Common myeloid progenitor, CD34-positive (primary cell): ENCODE measurements at regions not wholly inside any gene's neighbourhood (a gene's known extent, or its start where the extent isn't known, plus 50 kb on each side); places are given as distances from the start of the nearest gene placed in this dataset.
"Not testable (repeated sequence)": the region's sequence is repeated elsewhere in the genome, so short reads cannot be mapped to it uniquely, and the experiment has no call there.

Experiments used
- CTCF ChIA-PET: fragments of 350-600 bp; sonication (Branson Sonifier 250); formaldehyde crosslinking; loops from one replicate; lab custom pipeline; 2021; ENCODE audit warnings: antibody characterized with exemption; lab: Charles Lee
- POLR2A ChIA-PET: fragments of 350-600 bp; sonication (Branson Sonifier 250); formaldehyde crosslinking; loops from one replicate; lab custom pipeline; 2021; ENCODE audit warnings: antibody characterized with exemption; lab: Charles Lee
- DNase-seq, 3 donors: peaks; one replicate each; pipeline versions ENCODE4 v3.0.0 to v3.0.0-alpha.2; 2013
- H3K27ac ChIP-seq, 2 experiments: 1 replicate in 1 of 2; 2 replicates in 1 of 2; pipeline ENCODE4 v1.7.0; 2013; ENCODE audit warnings: inconsistent platforms in 2 of 2, low read length in 2 of 2, mild to moderate bottlenecking in 2 of 2, low read depth in 1 of 2, moderate library complexity in 1 of 2; ENCODE audit not compliant: severe bottlenecking in 2 of 2, insufficient read depth in 1 of 2, poor library complexity in 1 of 2
- H3K27me3 ChIP-seq, 5 experiments: replicated peaks in 2 of 5; 1 replicate in 3 of 5; 2 replicates in 2 of 5; pipeline versions ENCODE4 v1.6.1 to v1.7.0; 2013; ENCODE audit warnings: low read length in 4 of 5, mild to moderate bottlenecking in 2 of 5, moderate library complexity in 2 of 5, inconsistent platforms in 1 of 5; ENCODE audit not compliant: insufficient read depth in 5 of 5, control insufficient read depth in 4 of 5
- H3K36me3 ChIP-seq, 4 experiments: 1 replicate in 2 of 4; 2 replicates in 2 of 4; pipeline versions ENCODE4 v1.6.1 to v1.7.0; 2013; ENCODE audit warnings: low read length in 3 of 4, control low read depth in 1 of 4, mild to moderate bottlenecking in 1 of 4; ENCODE audit not compliant: control insufficient read depth in 4 of 4, insufficient read depth in 4 of 4
- H3K4me1 ChIP-seq, 4 experiments: 1 replicate in 3 of 4; 2 replicates in 1 of 4; pipeline versions ENCODE4 v1.6.1 to v1.7.1; 2013; ENCODE audit warnings: low read length in 3 of 4, mild to moderate bottlenecking in 3 of 4, control low read depth in 1 of 4, inconsistent platforms in 1 of 4, moderate library complexity in 1 of 4; ENCODE audit not compliant: control insufficient read depth in 4 of 4, insufficient read depth in 4 of 4; ENCODE audit errors: control extremely low read depth in 1 of 4
- H3K4me3 ChIP-seq, 7 experiments: 1 replicate in 4 of 7; 2 replicates in 3 of 7; pipeline versions ENCODE4 v1.5.1 to v1.7.0; 2013; ENCODE audit warnings: mild to moderate bottlenecking in 7 of 7, low read length in 6 of 7, moderate library complexity in 6 of 7, inconsistent platforms in 2 of 7, low read depth in 2 of 7, control low read depth in 1 of 7; ENCODE audit not compliant: insufficient read depth in 4 of 7, control insufficient read depth in 1 of 7; ENCODE audit errors: extremely low read depth in 1 of 7
- H3K9me3 ChIP-seq, 5 experiments: 1 replicate in 4 of 5; 2 replicates in 1 of 5; pipeline versions ENCODE4 v1.6.1 to v1.7.1; 2013; ENCODE audit warnings: low read length in 4 of 5, mild to moderate bottlenecking in 2 of 5, inconsistent platforms in 1 of 5, low read depth in 1 of 5, moderate library complexity in 1 of 5; ENCODE audit not compliant: control insufficient read depth in 4 of 5, insufficient read depth in 2 of 5; ENCODE audit errors: control extremely low read depth in 1 of 5
- WGBS: methylation state at CpG from one replicate; pipeline ENCODE4 v1.1.5; 2013; ENCODE audit not compliant: insufficient coverage; 5-methylcytosine and 5-hydroxymethylcytosine counted together

DNA sequence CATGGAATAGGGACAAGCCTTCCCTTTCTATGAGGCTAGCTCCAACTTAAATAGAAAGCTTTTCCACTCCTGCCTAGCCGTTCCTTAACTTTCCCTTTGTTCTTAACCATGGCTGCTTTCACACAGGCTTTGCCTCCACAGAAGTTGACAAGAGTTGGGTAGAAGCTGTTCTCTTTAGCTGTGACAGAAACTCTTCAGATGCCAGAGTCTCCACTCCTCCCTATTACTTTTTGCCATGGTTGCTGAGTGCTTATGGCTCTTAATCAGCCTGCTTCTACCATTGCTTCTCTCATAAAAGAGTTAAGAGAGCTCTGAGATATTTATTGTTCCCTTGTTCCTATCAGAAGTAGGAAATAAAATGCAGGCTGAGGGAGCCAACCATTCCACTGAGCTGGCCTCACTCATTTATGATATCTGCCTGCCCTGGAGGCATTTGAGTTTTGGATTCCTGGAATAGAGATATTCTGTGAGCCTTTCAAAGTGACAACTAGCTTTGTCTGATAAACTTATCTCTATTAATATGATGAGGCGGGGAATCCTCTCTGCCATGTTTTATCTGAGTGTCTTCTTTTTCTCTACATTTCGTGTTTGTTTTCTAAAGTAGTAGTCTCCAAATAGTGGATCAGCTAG is 162.6 kb downstream of the DMAC1 start:
- H3K36me3 ChIP-seq, result no peaks in the 10 kb centered on the region
- CTCF ChIA-PET, result no interaction called here
- POLR2A ChIA-PET, result no interaction called here
- no peak for DNase-seq
- H3K9me3 ChIP-seq, result no peaks in the 10 kb centered on the region
- no peak overlapping the region for H3K4me3 ChIP-seq
- H3K4me1 ChIP-seq, result no peaks in the 10 kb centered on the region
- WGBS, result 100% methylated on average over 1 of the region's 3 CpGs
- H3K27me3 ChIP-seq, result no peaks in the 10 kb centered on the region
- H3K27ac ChIP-seq, result no peak overlapping the region

DNA sequence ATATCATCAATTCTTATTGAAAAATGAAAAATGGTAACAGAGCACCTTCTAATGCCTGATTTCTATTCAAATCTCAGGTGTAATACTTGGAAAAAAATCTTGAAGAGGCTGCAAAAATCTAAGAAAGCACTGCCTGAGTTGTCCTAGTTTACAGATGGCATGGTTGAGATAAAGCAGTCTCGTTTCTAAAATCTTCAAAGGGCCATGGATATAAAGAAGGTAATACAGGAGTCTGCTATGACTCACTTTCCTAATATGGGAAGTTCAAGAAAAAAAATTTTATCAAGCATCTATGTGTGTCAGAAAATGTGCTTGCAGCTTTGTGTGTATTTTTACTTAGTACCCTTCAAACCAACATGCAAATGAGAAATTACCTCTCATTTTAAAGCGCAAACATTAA is 163.3 kb downstream of the DMAC1 start:
- DNase-seq, result no peak
- H3K4me3 ChIP-seq, result no peak overlapping the region
- ChIA-PET POLR2A (no interaction called here), CTCF (no interaction called here)
- WGBS, result 83% methylated on average over 1 of the region's 2 CpGs
- no peak overlapping the region for H3K27ac ChIP-seq
- no peaks in the 10 kb centered on the region for H3K9me3 ChIP-seq
- H3K36me3 ChIP-seq, result no peaks in the 10 kb centered on the region
- H3K27me3 ChIP-seq, result no peaks in the 10 kb centered on the region
- H3K4me1 ChIP-seq, result no peaks in the 10 kb centered on the region

DNA sequence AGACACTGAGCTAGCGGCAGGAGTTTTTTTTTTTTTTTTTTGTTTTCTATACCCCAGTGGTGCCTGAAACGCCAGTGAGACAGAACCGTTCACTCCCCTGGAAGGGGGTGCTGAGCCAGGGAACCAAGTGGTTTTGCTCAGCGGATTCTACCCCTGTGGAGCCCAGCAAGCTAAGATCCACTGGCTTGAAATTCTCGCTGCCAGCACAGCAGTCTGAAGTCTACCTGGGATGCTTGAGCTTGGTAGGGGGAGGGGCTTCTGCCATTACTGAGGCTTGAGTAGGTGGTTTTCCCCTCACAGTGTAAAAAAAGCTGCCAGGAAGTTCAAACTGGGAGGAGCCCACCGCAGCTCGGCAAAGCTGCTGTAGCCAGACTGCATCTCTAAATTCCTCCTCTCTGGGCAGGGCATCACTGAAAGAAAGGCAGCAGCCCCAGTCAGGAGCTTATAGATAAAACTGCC is 173.0 kb downstream of the DMAC1 start:
- WGBS, result 6% methylated on average over 6 of the region's 7 CpGs
- H3K9me3 ChIP-seq, H3K27me3 ChIP-seq, POLR2A ChIA-PET, H3K27ac ChIP-seq, H3K36me3 ChIP-seq: not testable (repeated sequence)
- CTCF ChIA-PET, result interaction anchor here (0.8 kb wide), 1 partner anchor 12 kb away, joined by 3 read pairs; no protein-coding TSS in a partner anchor
- Histone ChIP-seq H3K4me3 (peak overlapping the region in 2 of 7 experiments; percentile 7 to 64), H3K4me1 (peaks cover 0 to 10% (median 6%) of the 10 kb centered on the region in 4 experiments)
- DNase-seq, result peak; percentile 29 to 72 (median 70)

DNA sequence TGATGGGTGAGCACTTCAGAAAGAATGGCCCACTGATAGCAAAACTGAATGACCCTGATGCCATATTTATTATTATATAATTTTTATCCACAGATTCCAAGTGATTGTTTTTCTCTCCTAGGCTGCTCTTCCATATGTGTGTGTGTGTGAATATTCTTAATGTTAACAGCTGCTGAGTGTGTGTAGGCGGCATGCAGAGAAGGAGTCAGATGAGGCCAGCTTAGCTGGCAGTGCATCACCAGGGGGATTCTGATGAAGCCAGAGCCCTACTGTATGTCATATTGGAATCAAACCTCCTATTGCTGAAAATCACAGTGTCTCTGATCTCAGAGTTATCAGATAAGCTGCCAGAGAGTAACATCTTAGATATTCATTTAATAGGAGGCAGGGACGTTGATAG is 177.1 kb downstream of the DMAC1 start:
- CTCF ChIA-PET, result no interaction called here
- no peaks in the 10 kb centered on the region for H3K9me3 ChIP-seq

DNA sequence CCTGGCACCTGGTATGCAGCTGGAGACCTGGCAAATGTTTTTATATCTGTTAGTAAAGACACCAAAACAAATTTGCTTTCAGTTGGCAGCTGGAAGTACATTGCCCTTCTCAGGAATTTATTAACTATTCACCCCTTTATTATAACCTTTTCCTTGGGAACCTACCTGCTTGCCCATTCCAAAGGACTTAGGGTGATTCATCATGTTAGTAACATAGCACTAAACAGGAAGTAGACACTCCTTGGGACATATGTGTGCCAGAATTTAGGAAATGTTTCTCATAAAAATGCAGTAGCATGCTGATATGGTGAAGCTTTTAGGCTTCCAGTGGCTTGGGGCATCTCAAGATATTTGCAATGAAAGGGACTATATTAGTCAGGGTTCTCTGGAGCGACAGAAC is 184.2 kb downstream of the DMAC1 start:
- 100% methylated on average over 1 of the region's 1 CpG for WGBS
- no peak overlapping the region for H3K27ac ChIP-seq
- no peaks in the 10 kb centered on the region for H3K36me3 ChIP-seq
- CTCF ChIA-PET, result interaction anchor here (1.5 kb wide), 1 partner anchor 46 kb away, joined by 3 read pairs; no protein-coding TSS in a partner anchor
- no peak overlapping the region for H3K4me3 ChIP-seq
- POLR2A ChIA-PET, result no interaction called here
- H3K4me1 ChIP-seq, result peaks cover 0 to 15% (median 0%) of the 10 kb centered on the region in 4 experiments
- no peaks in the 10 kb centered on the region for H3K9me3 ChIP-seq
- DNase-seq, result no peak
- no peaks in the 10 kb centered on the region for H3K27me3 ChIP-seq

More for the DNA sequence above, 177.1 kb downstream of the DMAC1 start:
- no peak overlapping the region for H3K4me3 ChIP-seq
- POLR2A ChIA-PET, result no interaction called here
- no peaks in the 10 kb centered on the region for H3K36me3 ChIP-seq
- peaks cover 0 to 10% (median 6%) of the 10 kb centered on the region in 4 experiments for H3K4me1 ChIP-seq
- 93% methylated on average over 2 of the region's 2 CpGs for WGBS
- no peak overlapping the region for H3K27ac ChIP-seq
- no peak for DNase-seq
- no peaks in the 10 kb centered on the region for H3K27me3 ChIP-seq

DNA sequence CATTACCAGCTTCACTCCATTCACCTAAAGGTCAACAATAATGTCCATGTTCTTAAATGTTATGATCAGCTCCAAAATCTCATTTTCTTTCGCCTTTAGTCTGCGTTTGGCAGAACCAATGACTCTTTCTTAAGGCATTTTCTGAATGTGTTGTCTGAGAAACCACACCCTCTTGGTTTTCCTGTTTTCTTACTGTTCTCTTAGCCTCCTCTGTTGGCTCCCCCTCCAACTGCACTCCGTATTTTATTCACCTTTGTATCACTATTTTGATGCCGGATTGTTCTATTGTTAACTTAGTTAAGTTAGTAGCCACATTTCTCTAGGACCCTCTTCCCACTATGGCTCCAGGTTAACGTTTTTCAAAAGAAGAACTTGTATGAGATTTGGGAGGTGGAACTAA is 185.6 kb downstream of the DMAC1 start:
- WGBS, result 7% methylated on average over 2 of the region's 5 CpGs
- peak overlapping the region in 1 of 7 experiments; percentile 52 for H3K4me3 ChIP-seq
- no peaks in the 10 kb centered on the region for H3K27me3 ChIP-seq
- peaks cover 0 to 15% (median 0%) of the 10 kb centered on the region in 4 experiments for H3K4me1 ChIP-seq
- DNase-seq, result peak; percentile 15 to 27 (median 26)
- H3K36me3 ChIP-seq, result no peaks in the 10 kb centered on the region
- ChIA-PET POLR2A (interaction anchor here (0.5 kb wide), 1 partner anchor 826 kb away, joined by 3 read pairs; no protein-coding TSS in a partner anchor), CTCF (interaction anchor here (1.5 kb wide), 1 partner anchor 44 kb away, joined by 3 read pairs; no protein-coding TSS in a partner anchor)
- H3K27ac ChIP-seq, result no peak overlapping the region
- H3K9me3 ChIP-seq, result no peaks in the 10 kb centered on the region

DNA sequence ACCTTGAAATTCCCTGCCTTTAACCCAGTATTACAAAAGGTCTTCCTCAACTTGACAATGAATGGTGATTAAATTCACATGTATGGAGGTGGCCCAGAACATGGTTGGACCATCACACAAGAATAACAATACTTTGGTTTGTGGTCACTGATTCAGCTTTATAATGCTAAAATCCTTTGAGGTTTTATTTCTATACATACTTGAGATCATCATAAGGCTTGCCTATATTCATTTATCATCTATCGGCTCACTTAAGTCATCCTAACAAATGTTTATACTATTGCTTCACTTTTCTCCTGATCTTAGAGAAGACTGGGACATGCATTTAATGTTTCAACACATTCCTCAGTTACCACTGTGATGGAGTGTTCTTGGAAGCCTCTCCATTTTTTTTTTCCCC is 191.3 kb downstream of the DMAC1 start:
- WGBS, result no CpG with 5 or more reads among the region's 1 CpG
- no peak overlapping the region for H3K27ac ChIP-seq
- H3K36me3 ChIP-seq, result no peaks in the 10 kb centered on the region
- POLR2A ChIA-PET, result no interaction called here
- DNase-seq, result no peak
- no peaks in the 10 kb centered on the region for H3K27me3 ChIP-seq
- no peak overlapping the region for H3K4me3 ChIP-seq
- no peaks in the 10 kb centered on the region for H3K4me1 ChIP-seq
- CTCF ChIA-PET, result interaction anchor here (0.7 kb wide), 1 partner anchor 865 kb away, joined by 4 read pairs; no protein-coding TSS in a partner anchor
- no peaks in the 10 kb centered on the region for H3K9me3 ChIP-seq
